H1 (cell line): ENCODE measurements at regions not wholly inside any gene's neighbourhood (a gene's known extent, or its start where the extent isn't known, plus 50 kb on each side); places are given as distances from the start of the nearest gene placed in this dataset.

Experiments
- CTCF ChIA-PET: fragments of 300-600 bp; sonication (Branson Sonifier 250); formaldehyde crosslinking; loops from one replicate; lab custom pipeline; 2021; ENCODE audit not compliant: partially characterized antibody; lab: Charles Lee
- POLR2A ChIA-PET: fragments of 300-600 bp; sonication (Branson Sonifier 250); formaldehyde crosslinking; loops from one replicate; lab custom pipeline; 2021; ENCODE audit warnings: inconsistent platforms; ENCODE audit not compliant: partially characterized antibody; lab: Charles Lee
- DNase-seq, 2 experiments: peaks; one replicate each; pipeline versions ENCODE4 v3.0.0 to v3.0.0-alpha.2; 2010 to 2022; ENCODE audit warnings: low spot score in 2 of 2, low read depth in 1 of 2, mixed read lengths in 1 of 2
- FAIRE-seq: peaks from 2 replicates; lab custom pipeline; 2011; peaks lifted over from hg19 to GRCh38; lab: Jason Lieb, UNC
- H2AFZ ChIP-seq: 2 replicates; pipeline ENCODE4 v1.8.1; 2012; ENCODE audit warnings: low read length, inconsistent platforms
- H2AK5ac ChIP-seq: 2 replicates; pipeline ENCODE4 v1.6.1; 2013; ENCODE audit warnings: low read depth, low read length
- H2BK120ac ChIP-seq: replicated peaks from 2 replicates; pipeline ENCODE3; 2013; ENCODE audit warnings: low read depth, low read length, inconsistent platforms
- H2BK12ac ChIP-seq: 2 replicates; pipeline ENCODE4 v1.6.1; 2013; ENCODE audit warnings: low read depth, low read length
- H2BK15ac ChIP-seq: 2 replicates; pipeline ENCODE4 v1.6.1; 2013; ENCODE audit warnings: low read length
- H2BK20ac ChIP-seq: 2 replicates; pipeline ENCODE4 v1.6.1; 2013; ENCODE audit warnings: low read length
- H2BK5ac ChIP-seq: 2 replicates; pipeline ENCODE4 v1.6.1; 2013; ENCODE audit warnings: low read depth, low read length
- H3K14ac ChIP-seq: 2 replicates; pipeline ENCODE4 v1.6.1; 2013; ENCODE audit warnings: inconsistent platforms; ENCODE audit not compliant: insufficient read length
- H3K18ac ChIP-seq: 2 replicates; pipeline ENCODE4 v1.6.1; 2013; ENCODE audit warnings: low read length; ENCODE audit errors: extremely low read depth
- H3K23ac ChIP-seq: 2 replicates; pipeline ENCODE4 v1.6.1; 2013; ENCODE audit warnings: inconsistent platforms; ENCODE audit not compliant: insufficient read length
- H3K23me2 ChIP-seq: 2 replicates; pipeline ENCODE4 v1.6.1; 2013; ENCODE audit warnings: low read depth, low read length
- H3K27ac ChIP-seq: 2 replicates; pipeline ENCODE4 v1.6.1; 2011; ENCODE audit warnings: low read depth, low read length, inconsistent platforms
- H3K27me3 ChIP-seq, 4 experiments: replicated peaks in 1 of 4; 1 replicate in 1 of 4; 2 replicates in 3 of 4; pipeline versions ENCODE4 v1.6.1 to v1.8.1; 2011 to 2013; ENCODE audit warnings: low read length in 3 of 4, mild to moderate bottlenecking in 3 of 4, inconsistent platforms in 2 of 4, mixed read lengths in 2 of 4, moderate library complexity in 1 of 4; ENCODE audit not compliant: control insufficient read depth in 3 of 4, insufficient read depth in 3 of 4; ENCODE audit errors: extremely low read depth in 1 of 4
- H3K36me3 ChIP-seq, 4 experiments: 2 replicates each; pipeline versions ENCODE4 v1.6.1 to v1.8.1; 2011 to 2013; ENCODE audit warnings: mild to moderate bottlenecking in 4 of 4, low read length in 3 of 4, moderate library complexity in 2 of 4, control low read depth in 1 of 4, inconsistent platforms in 1 of 4; ENCODE audit not compliant: insufficient read depth in 4 of 4, control insufficient read depth in 2 of 4
- H3K4ac ChIP-seq: replicated peaks from 2 replicates; pipeline ENCODE3; 2013; ENCODE audit warnings: low read length, low read depth, mixed read lengths, inconsistent platforms; ENCODE audit not compliant: insufficient read length
- H3K4me1 ChIP-seq, 4 experiments: replicated peaks in 1 of 4; 1 replicate in 1 of 4; 2 replicates in 3 of 4; pipeline versions ENCODE4 v1.6.1 to v1.8.1; 2011 to 2013; ENCODE audit warnings: low read length in 3 of 4, inconsistent platforms in 2 of 4, mixed read lengths in 1 of 4; ENCODE audit not compliant: insufficient read depth in 4 of 4, control insufficient read depth in 3 of 4
- H3K4me2 ChIP-seq, 2 experiments: 2 replicates each; pipeline versions ENCODE4 v1.6.1 to v1.8.1; 2011 to 2013; ENCODE audit warnings: low read depth in 2 of 2, low read length in 2 of 2, control low read depth in 1 of 2, inconsistent platforms in 1 of 2, mild to moderate bottlenecking in 1 of 2; ENCODE audit not compliant: insufficient read depth in 1 of 2
- H3K4me3 ChIP-seq, 4 experiments: fragments of 200-600, 300-600 bp in 1 of 4; sonication (generic), shearing (Covaris generic), sonication (Bioruptor Twin) in 1 of 4; 2 replicates each; pipeline versions ENCODE4 v1.5.1 to v1.8.1; 2011 to 2016; ENCODE audit warnings: low read length in 4 of 4, low read depth in 3 of 4, control low read depth in 2 of 4, inconsistent platforms in 2 of 4, mild to moderate bottlenecking in 2 of 4, mixed read lengths in 1 of 4, moderate library complexity in 1 of 4; ENCODE audit not compliant: insufficient read depth in 2 of 4; ENCODE audit errors: extremely low read depth in 1 of 4
- H3K56ac ChIP-seq: replicated peaks from 2 replicates; pipeline ENCODE3; 2013; ENCODE audit warnings: low read depth, mild to moderate bottlenecking, mixed read lengths, low read length, inconsistent platforms; ENCODE audit not compliant: insufficient read length
- H3K79me1 ChIP-seq: 2 replicates; pipeline ENCODE4 v1.6.1; 2013; ENCODE audit warnings: low read depth, low read length, control low read depth
- H3K79me2 ChIP-seq, 2 experiments: 2 replicates each; pipeline versions ENCODE4 v1.6.1 to v1.8.1; 2012 to 2013; ENCODE audit warnings: low read length in 2 of 2, mild to moderate bottlenecking in 2 of 2, inconsistent platforms in 1 of 2; ENCODE audit not compliant: insufficient read depth in 2 of 2, control insufficient read depth in 1 of 2
- H3K9ac ChIP-seq, 4 experiments: replicated peaks in 1 of 4; 1 replicate in 1 of 4; 2 replicates in 3 of 4; pipeline versions ENCODE4 v1.6.1 to v1.8.1; 2011 to 2013; ENCODE audit warnings: low read depth in 3 of 4, low read length in 3 of 4, control low read depth in 2 of 4, mild to moderate bottlenecking in 2 of 4, moderate library complexity in 2 of 4, inconsistent platforms in 1 of 4; ENCODE audit errors: extremely low read depth in 1 of 4
- H3K9me3 ChIP-seq, 2 experiments: 2 replicates each; pipeline versions ENCODE4 v1.6.1 to v1.8.1; 2012 to 2013; ENCODE audit warnings: mild to moderate bottlenecking in 2 of 2, moderate library complexity in 2 of 2, control low read depth in 1 of 2, inconsistent platforms in 1 of 2, low read depth in 1 of 2, low read length in 1 of 2, mixed read lengths in 1 of 2; ENCODE audit not compliant: insufficient read depth in 2 of 2
- H4K20me1 ChIP-seq, 2 experiments: replicated peaks in 1 of 2; 2 replicates each; pipeline versions ENCODE3 to v1.8.1; 2011 to 2013; ENCODE audit warnings: inconsistent platforms in 2 of 2, low read length in 2 of 2, mild to moderate bottlenecking in 1 of 2; ENCODE audit not compliant: insufficient read depth in 2 of 2, control insufficient read depth in 1 of 2
- H4K5ac ChIP-seq: 2 replicates; pipeline ENCODE4 v1.6.1; 2013; ENCODE audit warnings: low read length, low read depth, mixed read lengths, inconsistent platforms; ENCODE audit not compliant: insufficient read length
- H4K8ac ChIP-seq: 2 replicates; pipeline ENCODE4 v1.8.0; 2013; ENCODE audit warnings: mild to moderate bottlenecking, moderate library complexity, low read length, inconsistent platforms; ENCODE audit not compliant: insufficient read depth; ENCODE audit errors: extremely low read depth
- H4K91ac ChIP-seq: replicated peaks from 2 replicates; pipeline ENCODE3; 2013; ENCODE audit warnings: low read length, mixed read lengths, inconsistent platforms; ENCODE audit not compliant: insufficient read length
- CTCF ChIP-seq, 3 experiments: IDR thresholded peaks; 1 replicate in 2 of 3; 2 replicates in 1 of 3; pipeline versions ENCODE4 v1.5.1 to v1.6.1; 2011; ENCODE audit warnings: low read length in 3 of 3, mild to moderate bottlenecking in 3 of 3, inconsistent platforms in 2 of 3, low read depth in 1 of 3, moderate library complexity in 1 of 3; ENCODE audit not compliant: insufficient read depth in 1 of 3; ENCODE audit errors: control extremely low read depth in 1 of 3
- FOSL1 ChIP-seq: IDR thresholded peaks from 2 replicates; pipeline ENCODE4 v1.6.1; 2011; ENCODE audit warnings: mild to moderate bottlenecking, low read depth, low read length, moderate library complexity; ENCODE audit not compliant: insufficient read depth
- JUND ChIP-seq: IDR thresholded peaks from 2 replicates; pipeline ENCODE4 v1.6.1; 2011; ENCODE audit warnings: mild to moderate bottlenecking, improper control_type of control experiment, low read length
- KDM1A ChIP-seq: fragments of 200-600, 300-600 bp; sonication (generic); IDR thresholded peaks from 2 replicates; pipeline ENCODE4 v1.7.1; 2016; ENCODE audit warnings: mild to moderate bottlenecking, low read length, borderline replicate concordance
- MAX ChIP-seq: IDR thresholded peaks from 2 replicates; pipeline ENCODE4 v1.6.1; 2012; ENCODE audit warnings: inconsistent platforms
- PHF8 ChIP-seq: fragments of 200-600 bp; sonication (generic); conservative IDR thresholded peaks from 2 replicates; pipeline ENCODE4 v1.7.1; 2012; ENCODE audit warnings: low read depth, mild to moderate bottlenecking, inconsistent platforms, low read length, moderate library complexity
- POLR2A ChIP-seq, 2 experiments: IDR thresholded peaks; 1 replicate in 1 of 2; 2 replicates in 1 of 2; pipeline ENCODE4 v1.6.1; 2011; ENCODE audit warnings: low read depth in 2 of 2, low read length in 2 of 2, mild to moderate bottlenecking in 2 of 2; ENCODE audit errors: control extremely low read depth in 1 of 2
- RAD21 ChIP-seq, 2 experiments: IDR thresholded peaks in 1 of 2; conservative IDR thresholded peaks in 1 of 2; 2 replicates each; pipeline ENCODE4 v1.6.1; 2011; ENCODE audit warnings: low read depth in 2 of 2, low read length in 2 of 2, improper control_type of control experiment in 1 of 2, inconsistent platforms in 1 of 2, mild to moderate bottlenecking in 1 of 2, moderate library complexity in 1 of 2
- SP2 ChIP-seq: IDR thresholded peaks from 2 replicates; pipeline ENCODE4 v1.6.1; 2012; ENCODE audit warnings: mild to moderate bottlenecking, low read length, inconsistent platforms
- SUZ12 ChIP-seq: fragments of 200-600 bp; sonication (generic); IDR thresholded peaks from 2 replicates; pipeline ENCODE4 v1.6.1; 2012; ENCODE audit warnings: mild to moderate bottlenecking, inconsistent platforms, low read length, moderate library complexity, mixed read lengths
- TCF12 ChIP-seq: IDR thresholded peaks from 2 replicates; pipeline ENCODE4 v1.6.1; 2011; ENCODE audit warnings: low read depth, mild to moderate bottlenecking, low read length
- WGBS, 2 experiments: shearing (Covaris generic) in 1 of 2; methylation state at CpG; one replicate each; pipeline versions ENCODE4 v1.1.6 to v1.1.7; 2013 to 2015; ENCODE audit warnings: low lambda C conversion rate in 2 of 2, mixed read lengths in 2 of 2, inconsistent platforms in 1 of 2, low coverage in 1 of 2, missing lambda C conversion rate in 1 of 2; ENCODE audit not compliant: insufficient replicate concordance in 2 of 2, insufficient coverage in 1 of 2, insufficient read length in 1 of 2; ENCODE audit errors: extremely low coverage in 1 of 2, missing lambda C conversion rate in 1 of 2; 5-methylcytosine and 5-hydroxymethylcytosine counted together

- no peak overlapping the region for H3K4ac ChIP-seq
- H3K56ac ChIP-seq: no peak overlapping the region
- H2BK5ac ChIP-seq: no peak overlapping the region
- H3K4me1 ChIP-seq: peaks cover 0 to 16% (median 6%) of the 10 kb centered on the region in 4 experiments; a peak in 4 of 7 replicates
- FAIRE-seq (no peak), DNase-seq (no peak)
- no peak overlapping the region for H3K4me2 ChIP-seq
- H3K23me2 ChIP-seq: no peaks in the 10 kb centered on the region
- no peaks in the 10 kb centered on the region for H3K79me1 ChIP-seq
- no peak overlapping the region for H3K27ac ChIP-seq
- no peak overlapping the region for H3K4me3 ChIP-seq
- H4K20me1 ChIP-seq: no peaks in the 10 kb centered on the region
- no peaks in the 10 kb centered on the region for H3K27me3 ChIP-seq
- H3K9ac ChIP-seq: no peak overlapping the region
- H3K36me3 ChIP-seq: no peaks in the 10 kb centered on the region
- H3K9me3 ChIP-seq: no peaks in the 10 kb centered on the region
- WGBS, 2 experiments: 55% methylated on average over 3 of the region's 3 CpGs; no CpG with 5 or more reads in 1 of the 2 experiments
- H2AFZ ChIP-seq: no peak overlapping the region
- H3K23ac ChIP-seq: no peak overlapping the region
- ChIA-PET POLR2A (interaction anchor here (0.9 kb wide), 1 partner anchor 15 kb away, joined by 3 read pairs; no protein-coding TSS in a partner anchor), CTCF (interaction anchor here (1.0 to 8.7 kb wide), 4 partner anchors 10 to 49 kb away, joined by 3 to 46 read pairs (median 4); no protein-coding TSS in a partner anchor)
- H4K5ac ChIP-seq: no peak overlapping the region
- no peak overlapping the region for H2BK120ac ChIP-seq
- H2BK20ac ChIP-seq: no peak overlapping the region
- H4K8ac ChIP-seq: no peak overlapping the region
- no peak overlapping the region for H2AK5ac ChIP-seq
- no peak overlapping the region for H2BK15ac ChIP-seq
- H3K14ac ChIP-seq: no peak overlapping the region
- H4K91ac ChIP-seq: no peak overlapping the region
- H3K18ac ChIP-seq: 0 out of 2 replicates have a peak overlapping the region, but pooled peaks have one; percentile 28
- no peaks in the 10 kb centered on the region for H3K79me2 ChIP-seq
- H2BK12ac ChIP-seq: no peak overlapping the region; the same call in 1 of the 2 replicates
- TF ChIP-seq SP2: no peak
- no peak for TF ChIP-seq TCF12
- no peak for TF ChIP-seq RAD21 (IDR thresholded peaks at IDR 0.05 in 1 of 2, conservative IDR thresholded peaks at IDR 0.05 in 1 of 2; ENCODE audit: low read depth in 2 of 2, low read length in 2 of 2)
- TF ChIP-seq MAX: no peak
- no peak for TF ChIP-seq CTCF (IDR thresholded peaks at IDR 0.05; ENCODE audit: control extremely low read depth in 1 of 3, insufficient read depth in 1 of 3, low read depth in 1 of 3, low read length in 3 of 3)
- no peak for TF ChIP-seq PHF8
- no peak for TF ChIP-seq JUND
- no peak for TF ChIP-seq SUZ12
- TF ChIP-seq POLR2A (IDR thresholded peaks at IDR 0.05; ENCODE audit: control extremely low read depth in 1 of 2, low read depth in 2 of 2, low read length in 2 of 2): no peak
- no peak for TF ChIP-seq KDM1A
- TF ChIP-seq FOSL1: no peak
Observed at GRCh38 chr6:240151-240550, 52.1 kb upstream of the DUSP22 start.
